NCI-H748 (cell line): ENCODE measurements at regions not wholly inside any gene's neighbourhood (a gene's known extent, or its start where the extent isn't known, plus 50 kb on each side); places are given as distances from the start of the nearest gene placed in this dataset.

Source experiments
- DNase-seq: peaks from one replicate; lab custom pipeline; 2025; ENCODE audit not compliant: unreplicated experiment; lab: John Stamatoyannopoulos, UW

DNA sequence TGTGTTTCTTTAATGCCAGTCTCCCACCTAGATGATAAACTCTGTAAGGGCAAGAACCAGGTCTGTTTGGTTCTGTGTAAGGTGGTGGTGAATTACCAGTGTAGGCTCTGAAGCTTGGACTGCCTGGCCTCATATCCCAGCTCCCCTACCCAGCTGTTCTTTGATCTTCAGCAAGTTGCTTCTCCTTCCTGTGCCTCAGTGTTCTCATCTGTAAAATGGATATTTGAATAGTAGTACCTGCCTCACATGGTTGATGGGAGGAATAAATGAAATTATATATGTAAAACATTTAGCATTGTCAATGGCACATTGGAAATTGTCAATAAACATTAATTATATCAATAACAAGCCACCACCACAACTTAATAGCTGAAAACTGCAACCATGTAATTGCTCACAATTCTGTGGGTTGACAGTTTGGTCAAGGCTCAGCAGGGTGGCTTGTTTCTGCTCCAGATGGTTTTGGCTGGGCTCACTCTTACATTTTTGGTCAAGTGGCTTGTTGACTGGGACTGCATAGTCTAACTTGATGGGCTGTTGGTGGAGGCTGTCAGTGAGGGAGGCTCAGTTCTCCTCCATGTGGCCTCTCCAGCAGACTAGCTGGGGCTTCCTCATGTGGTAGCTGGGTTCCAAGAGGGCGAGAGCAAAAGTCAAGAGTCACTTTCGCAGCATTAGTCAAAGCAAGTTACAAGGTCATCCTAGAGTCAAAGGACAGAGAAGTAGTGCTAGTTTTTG is 84.5 kb upstream of the DUSP5 start:
- DNase-seq: no peak

DNA sequence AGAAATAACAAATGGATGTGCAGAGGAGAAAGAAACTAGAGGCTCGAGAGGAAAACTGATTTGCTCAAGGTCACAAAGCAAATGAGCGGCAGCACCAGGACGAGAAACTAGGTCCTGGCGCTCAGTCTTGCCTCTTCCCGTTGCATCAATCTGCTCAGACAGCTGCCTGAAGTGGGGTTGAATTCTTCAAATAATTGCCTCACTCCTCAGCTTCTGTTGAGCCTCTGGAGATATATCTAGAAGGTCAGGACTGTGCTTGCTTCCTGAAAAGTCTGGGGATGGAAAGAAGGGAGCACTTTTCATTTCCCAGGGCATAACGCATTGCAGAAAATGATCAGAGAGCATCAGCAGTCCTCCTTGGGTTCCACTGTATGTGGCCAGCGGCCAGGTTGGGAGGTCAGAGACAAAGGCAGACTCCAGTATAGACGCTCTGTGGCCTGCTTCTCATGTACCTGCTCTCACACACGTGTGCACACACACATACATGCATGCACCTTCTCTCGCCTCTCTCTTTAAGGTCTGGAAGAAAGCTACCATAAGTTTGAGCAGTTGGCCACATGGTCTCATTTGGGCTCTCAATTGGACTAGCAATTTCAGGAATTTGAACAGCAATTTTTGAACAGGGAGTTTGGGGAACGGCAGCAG is 83.7 kb upstream of the DUSP5 start:
- DNase-seq: no peak

- DNase-seq: no peak
Measured at GRCh38 chr10:110414548-110415309, 83.0 kb upstream of the DUSP5 start.

DNA sequence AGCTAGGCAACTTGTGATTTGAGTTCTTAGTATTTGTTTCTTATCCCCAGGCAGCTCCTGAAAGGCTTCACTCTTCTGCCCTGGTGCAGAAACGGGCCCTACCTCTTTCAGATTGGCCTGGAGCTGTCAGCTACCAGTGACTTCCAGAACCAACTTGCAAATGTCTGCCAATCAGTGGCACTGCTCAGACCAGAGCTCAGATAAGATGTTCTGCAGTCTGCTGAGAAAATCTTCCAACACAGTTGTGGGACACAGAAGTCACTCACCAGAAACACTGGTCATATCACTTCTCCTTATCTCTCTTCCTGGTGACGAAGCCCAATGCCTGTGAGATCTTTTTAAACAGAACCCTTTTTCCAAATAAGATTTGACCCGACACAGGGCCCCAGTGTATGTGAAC is 81.9 kb upstream of the DUSP5 start:
- no peak for DNase-seq

DNA sequence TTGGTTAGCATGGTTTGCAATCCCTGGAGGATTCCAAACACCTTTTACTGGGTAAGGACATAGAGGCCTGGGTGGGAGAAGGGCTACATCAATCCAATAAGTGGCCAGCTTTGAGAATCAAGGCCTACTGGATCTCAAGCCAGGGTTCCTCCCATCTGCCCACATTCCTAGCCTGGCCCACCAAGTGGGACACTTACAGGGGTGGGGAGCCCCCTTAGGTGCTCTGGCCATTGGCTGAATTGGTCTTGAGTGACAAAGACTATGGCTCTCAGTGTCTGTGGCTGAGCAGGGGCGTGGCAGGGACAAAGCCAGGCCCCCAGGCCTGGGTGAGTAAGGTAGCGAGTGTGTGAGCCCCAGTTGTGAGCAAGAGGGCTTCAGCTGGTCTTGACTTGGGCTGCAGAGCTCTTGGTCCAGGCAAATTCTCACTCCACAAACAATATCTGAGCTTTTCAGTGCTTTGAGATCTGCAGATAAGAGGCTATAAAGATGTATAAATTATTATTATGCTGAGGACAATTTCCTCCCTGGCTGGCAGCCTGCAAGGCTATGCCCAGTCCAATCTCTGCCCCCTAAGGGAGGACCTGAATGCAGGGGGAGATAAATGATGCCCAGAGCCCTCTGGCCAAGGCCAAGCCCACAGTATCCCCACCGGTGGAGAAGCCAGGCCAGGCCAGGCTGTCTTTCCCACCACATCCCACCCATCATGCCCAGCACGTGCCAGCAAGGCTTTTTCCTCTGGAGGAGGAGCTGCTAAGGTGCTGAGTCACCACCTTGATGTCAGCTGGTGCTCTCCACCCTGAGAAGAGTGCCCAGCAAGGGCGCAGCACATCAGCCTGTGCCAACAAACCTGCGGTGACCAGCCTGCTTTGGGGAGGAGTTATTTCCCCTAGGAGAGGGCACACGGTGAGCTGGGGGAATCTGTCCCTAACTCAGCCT is 80.7 kb upstream of the DUSP5 start:
- DNase-seq: no peak

DNA sequence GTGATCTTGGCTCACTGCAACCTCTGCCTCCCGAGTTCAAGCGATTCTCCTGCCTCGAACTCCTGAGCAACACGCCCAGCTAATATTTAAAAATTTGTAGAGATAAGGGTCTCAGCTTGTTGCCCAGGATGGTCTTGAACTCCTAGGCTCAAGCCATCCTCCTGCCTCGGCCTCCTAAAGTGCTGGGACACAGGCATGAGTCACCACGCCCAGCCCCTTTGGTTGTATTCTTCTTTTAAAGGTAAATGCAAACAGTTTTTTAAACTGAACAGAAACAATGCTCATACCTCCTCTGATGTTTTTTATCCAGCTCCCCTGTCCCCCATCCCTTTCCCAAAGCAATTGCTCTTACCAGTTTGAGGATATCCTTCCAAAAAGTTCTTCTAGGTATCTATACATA is 79.5 kb upstream of the DUSP5 start:
- no peak for DNase-seq

- no peak for DNase-seq
Measured at GRCh38 chr10:110419265-110419664, 78.4 kb upstream of the DUSP5 start.

- DNase-seq: peak; percentile 50
Measured at GRCh38 chr10:110420401-110421193, 77.1 kb upstream of the DUSP5 start.

DNA sequence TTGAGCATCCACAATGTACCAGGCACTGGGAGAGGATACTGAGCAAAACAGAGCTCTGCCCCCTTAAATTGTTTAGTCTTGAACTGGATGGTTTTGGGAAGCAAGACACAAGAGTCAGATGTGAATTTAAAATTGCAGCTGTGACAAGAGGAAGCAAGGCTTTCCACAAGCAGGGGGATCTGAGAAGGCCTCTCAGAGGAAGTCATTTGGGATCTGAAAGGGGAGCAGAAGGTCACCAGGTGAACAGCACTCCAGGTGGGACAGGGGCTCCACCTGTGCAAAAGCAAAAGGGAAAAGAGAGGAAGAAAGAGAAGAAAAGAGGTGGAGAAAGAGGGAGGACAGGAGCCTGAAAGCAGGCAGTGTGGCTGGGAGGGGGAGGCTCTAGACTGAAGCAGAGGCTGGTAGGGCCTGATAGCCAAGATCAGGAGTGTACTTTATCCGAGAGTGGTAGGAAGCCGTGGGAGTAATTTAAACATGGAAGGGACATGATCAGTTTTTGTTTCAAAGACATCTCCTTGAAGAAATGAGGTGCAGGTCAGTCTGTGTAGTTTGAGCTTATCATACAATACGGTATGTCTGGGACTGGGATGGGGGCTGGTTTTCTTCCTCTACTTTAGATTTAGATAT is 76.1 kb upstream of the DUSP5 start:
- DNase-seq: no peak

DNA sequence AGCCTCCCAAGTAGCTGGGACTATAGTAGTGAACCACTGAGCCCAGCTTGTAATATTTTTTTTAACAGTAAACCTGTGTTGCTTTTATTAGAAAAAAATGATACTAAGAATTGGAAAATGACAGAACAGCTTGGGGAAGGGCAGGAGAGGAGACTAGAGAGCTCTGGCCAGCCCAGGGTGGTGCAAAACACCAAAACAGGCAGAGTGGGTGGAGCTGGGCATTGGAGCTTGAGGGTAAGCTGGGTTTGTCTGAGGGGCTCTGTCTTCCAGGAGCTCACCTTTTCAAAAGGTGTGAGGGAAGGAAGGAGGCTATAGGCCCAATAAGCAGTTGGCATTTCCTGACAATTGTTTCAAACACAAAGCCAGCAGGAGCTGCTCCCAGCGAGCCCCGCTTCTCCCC is 75.2 kb upstream of the DUSP5 start:
- DNase-seq: no peak

GRCh38 chr10:110423650-110424049 is 74.1 kb upstream of the DUSP5 start:
- DNase-seq: no peak

DNA sequence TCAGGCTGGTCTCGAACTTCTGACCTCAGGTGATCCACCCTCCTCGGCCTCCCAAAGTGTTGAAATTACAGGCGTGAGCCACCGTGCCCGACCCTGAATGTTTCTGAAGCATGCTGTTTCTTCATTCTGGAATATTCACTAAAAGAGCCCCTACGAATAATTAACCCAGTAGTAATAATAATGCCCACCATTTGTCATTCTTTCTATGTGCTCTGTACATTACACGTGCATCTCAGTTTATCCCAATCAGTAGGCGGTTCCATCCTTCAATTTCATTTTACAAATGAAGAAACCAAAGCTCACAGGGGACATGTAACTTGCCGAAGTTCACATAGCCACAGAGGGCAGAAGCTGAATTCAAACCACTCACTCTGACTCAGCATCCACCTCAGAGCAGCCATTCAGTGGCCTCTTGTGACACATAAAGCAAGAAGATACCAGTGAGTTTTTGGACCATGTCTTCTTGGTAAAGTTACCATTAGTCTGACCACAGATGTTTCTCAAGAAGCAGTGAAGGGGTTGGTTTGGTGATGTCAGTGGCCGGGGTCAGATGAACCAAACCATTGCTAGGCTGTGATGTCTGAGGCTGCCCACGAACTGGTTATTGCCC is 71.9 kb upstream of the DUSP5 start:
- no peak for DNase-seq

GRCh38 chr10:110426294-110427181 is 71.2 kb upstream of the DUSP5 start:
- DNase-seq: peak; percentile 20

GRCh38 chr10:110429301-110429700 is 68.4 kb upstream of the DUSP5 start:
- DNase-seq: no peak

GRCh38 chr10:110430340-110431273 is 67.1 kb upstream of the DUSP5 start:
- DNase-seq: no peak

GRCh38 chr10:110431659-110432058 is 66.0 kb upstream of the DUSP5 start:
- DNase-seq: no peak

GRCh38 chr10:110432084-110432483 is 65.6 kb upstream of the DUSP5 start:
- no peak for DNase-seq
